IMR-90 (cell line): ENCODE measurements at regions not wholly inside any gene's neighbourhood (a gene's known extent, or its start where the extent isn't known, plus 50 kb on each side); places are given as distances from the start of the nearest gene placed in this dataset.

ENCODE experiments used
- ATAC-seq: fragments of 200-7000 bp; cut with Tn5 transposase; 2 replicates; pipeline ENCODE4 v1.9.1; 2020; ENCODE audit warnings: low read depth, mild to moderate bottlenecking, moderate library complexity
- BruUV-seq: library from RNA; stranded (reverse); fragments of 400-500 nt; replicated peaks from 2 replicates; lab custom pipeline; 2021; lab: Mats Ljungman, UMichigan
- CTCF ChIA-PET: fragments of 300-600 bp; formaldehyde crosslinking; extraction: SDS; loops from one replicate; lab custom pipeline; 2021; ENCODE audit warnings: antibody characterized with exemption; lab: Yijun Ruan, JAX
- POLR2A ChIA-PET: fragments of 300-600 bp; sonication (Branson Sonifier 250); formaldehyde crosslinking; loops from one replicate; lab custom pipeline; 2022; ENCODE audit warnings: antibody characterized with exemption; ENCODE audit not compliant: unreplicated experiment; lab: Charles Lee
- DNase-seq: peaks from one replicate; pipeline ENCODE4 v3.0.0; 2013
- H2AFZ ChIP-seq: replicated peaks from 2 replicates; pipeline ENCODE3; 2013; ENCODE audit warnings: low read length, mild to moderate bottlenecking; ENCODE audit not compliant: poor library complexity
- H2AK5ac ChIP-seq: 2 replicates; pipeline ENCODE4 v1.6.1; 2013; ENCODE audit warnings: low read depth, low read length, inconsistent platforms
- H2AK9ac ChIP-seq: replicated peaks from 2 replicates; pipeline ENCODE3; 2013; ENCODE audit warnings: mild to moderate bottlenecking, low read depth, low read length, moderate library complexity; ENCODE audit not compliant: poor library complexity
- H2BK120ac ChIP-seq: 2 replicates; pipeline ENCODE4 v1.6.1; 2013; ENCODE audit warnings: low read depth, low read length, inconsistent platforms
- H2BK15ac ChIP-seq: 3 replicates; pipeline ENCODE4 v1.6.1; 2013; ENCODE audit warnings: low read depth, low read length, inconsistent platforms
- H2BK20ac ChIP-seq: 2 replicates; pipeline ENCODE4 v1.6.1; 2013; ENCODE audit warnings: low read depth, mild to moderate bottlenecking, inconsistent platforms, low read length, moderate library complexity
- H2BK5ac ChIP-seq: 2 replicates; pipeline ENCODE4 v1.6.1; 2013; ENCODE audit warnings: mild to moderate bottlenecking, low read depth, low read length, inconsistent platforms; ENCODE audit not compliant: poor library complexity, severe bottlenecking
- H3K14ac ChIP-seq: replicated peaks from 2 replicates; pipeline ENCODE4 v1.6.1; 2013; ENCODE audit warnings: low read depth, low read length, inconsistent platforms
- H3K18ac ChIP-seq: 2 replicates; pipeline ENCODE4 v1.6.1; 2013; ENCODE audit warnings: low read depth, low read length, control low read depth
- H3K23ac ChIP-seq: 2 replicates; pipeline ENCODE4 v1.6.1; 2013; ENCODE audit warnings: low read depth, low read length, inconsistent platforms
- H3K27ac ChIP-seq: 2 replicates; pipeline ENCODE4 v1.5.1; 2013; ENCODE audit warnings: mild to moderate bottlenecking, control low read depth, low read length; ENCODE audit not compliant: insufficient read depth
- H3K27me3 ChIP-seq: 2 replicates; pipeline ENCODE4 v1.6.1; 2013; ENCODE audit warnings: low read length; ENCODE audit not compliant: control insufficient read depth, insufficient read depth
- H3K36me3 ChIP-seq: 2 replicates; pipeline ENCODE4 v1.6.1; 2013; ENCODE audit warnings: low read length, mixed read lengths; ENCODE audit not compliant: control insufficient read depth, insufficient read depth
- H3K4ac ChIP-seq: 2 replicates; pipeline ENCODE4 v1.6.1; 2013; ENCODE audit warnings: low read depth, low read length, inconsistent platforms
- H3K4me1 ChIP-seq: 2 replicates; pipeline ENCODE4 v1.6.1; 2013; ENCODE audit warnings: low read length, mixed read lengths; ENCODE audit not compliant: control insufficient read depth, insufficient read depth
- H3K4me2 ChIP-seq: 2 replicates; pipeline ENCODE4 v1.6.1; 2013; ENCODE audit warnings: low read depth, mild to moderate bottlenecking, control low read depth, low read length, moderate library complexity
- H3K4me3 ChIP-seq: 2 replicates; pipeline ENCODE4 v1.5.1; 2013; ENCODE audit warnings: low read depth, mild to moderate bottlenecking, control low read depth, low read length, moderate library complexity; ENCODE audit not compliant: insufficient read depth
- H3K56ac ChIP-seq: 2 replicates; pipeline ENCODE4 v1.6.1; 2013; ENCODE audit warnings: low read length, inconsistent platforms; ENCODE audit not compliant: insufficient read depth; ENCODE audit errors: extremely low read depth
- H3K79me1 ChIP-seq, 2 experiments: 2 replicates each; pipeline ENCODE4 v1.6.1; 2013; ENCODE audit warnings: low read length in 2 of 2, inconsistent platforms in 1 of 2, low read depth in 1 of 2
- H3K9ac ChIP-seq: 2 replicates; pipeline ENCODE4 v1.6.1; 2013; ENCODE audit warnings: low read depth, low read length, control low read depth
- H3K9me1 ChIP-seq: 2 replicates; pipeline ENCODE4 v1.6.1; 2013; ENCODE audit warnings: low read length, inconsistent platforms; ENCODE audit not compliant: insufficient read depth
- H3K9me3 ChIP-seq: 2 replicates; pipeline ENCODE4 v1.6.1; 2013; ENCODE audit warnings: low read length; ENCODE audit not compliant: control insufficient read depth, insufficient read depth
- H4K20me1 ChIP-seq: 2 replicates; pipeline ENCODE4 v1.6.1; 2013; ENCODE audit warnings: low read length, inconsistent platforms; ENCODE audit not compliant: insufficient read depth
- H4K5ac ChIP-seq: 2 replicates; pipeline ENCODE4 v1.6.1; 2013; ENCODE audit warnings: mild to moderate bottlenecking, low read depth, low read length, control low read depth
- H4K8ac ChIP-seq, 2 experiments: 2 replicates each; pipeline ENCODE4 v1.6.1; 2013; ENCODE audit warnings: low read depth in 2 of 2, low read length in 2 of 2, control low read depth in 1 of 2, inconsistent platforms in 1 of 2
- H4K91ac ChIP-seq: 2 replicates; pipeline ENCODE4 v1.6.1; 2013; ENCODE audit warnings: low read depth, low read length, inconsistent platforms; ENCODE audit not compliant: insufficient read depth
- MAFK ChIP-seq: IDR thresholded peaks from 2 replicates; pipeline ENCODE4 v1.6.1; 2012; ENCODE audit warnings: low read depth, low read length, improper control_type of control experiment
- NFE2L2 ChIP-seq: fragments of 150-350 bp; IDR thresholded peaks from 2 replicates; pipeline ENCODE4 v1.6.1; 2016; ENCODE audit warnings: low read depth, mild to moderate bottlenecking, low read length
- SMC3 ChIP-seq: fragments of 150-350 bp; IDR thresholded peaks from 2 replicates; pipeline ENCODE4 v1.6.1; 2016; ENCODE audit warnings: low read depth, mild to moderate bottlenecking, antibody characterized with exemption, low read length, moderate library complexity
- WGBS, 2 experiments: methylation state at CpG; one replicate each; pipeline versions ENCODE4 v1.1.5 to v1.1.7; 2013; ENCODE audit warnings: missing lambda C conversion rate in 2 of 2; ENCODE audit not compliant: insufficient read length in 1 of 2; ENCODE audit errors: extremely low coverage in 2 of 2; 5-methylcytosine and 5-hydroxymethylcytosine counted together
- dilution Hi-C: fragments of 300-500 bp; cut with HindIII; formaldehyde crosslinking; loops from one replicate; pipeline ENCODE4 v1.14.3; 2018; ENCODE audit warnings: low sequenced_read_pairs; ENCODE audit not compliant: unreplicated experiment
- in situ Hi-C: fragments of 300-500 bp; cut with MboI; formaldehyde crosslinking; loops from 3 replicates; pipeline ENCODE4 v1.14.3; 2019; ENCODE audit warnings: low sequenced_read_pairs, inconsistent platforms, mixed read lengths
- intact Hi-C: fragments of 100-400 bp; cut with micrococcal nuclease; formaldehyde crosslinking; loops from 2 replicates; pipeline ENCODE4 v1.10.0; 2022

DNA sequence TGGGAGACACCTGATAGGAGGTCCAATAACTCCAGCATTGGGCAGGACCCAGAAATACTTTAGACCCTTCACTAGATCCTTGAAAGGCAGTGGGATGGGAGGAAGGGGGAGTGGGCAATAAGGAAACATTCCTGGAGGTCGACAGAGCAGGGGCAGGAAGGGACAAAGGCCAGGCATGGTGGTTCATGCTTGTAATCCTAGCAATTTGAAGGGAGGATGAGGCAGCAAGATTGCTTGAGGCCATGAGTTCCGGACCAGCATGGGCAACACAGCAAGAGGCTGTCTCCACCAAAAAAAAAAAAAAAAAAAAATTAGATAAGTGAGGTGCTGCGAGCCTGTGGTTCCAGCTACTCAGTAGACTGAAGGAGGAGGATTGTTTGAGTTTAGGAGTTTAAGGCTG is 134.9 kb downstream of the JCAD start:
- no peak overlapping the region for H2BK5ac ChIP-seq
- H3K9me3 ChIP-seq: peaks cover 2% of the 10 kb centered on the region; the same call in 1 of the 2 replicates
- H3K4ac ChIP-seq: no peak overlapping the region
- in situ Hi-C loops: no loop called here
- H2BK20ac ChIP-seq: no peak overlapping the region
- ATAC-seq (no peak), DNase-seq (no peak)
- no peak overlapping the region for H3K18ac ChIP-seq
- no peak overlapping the region for H3K14ac ChIP-seq
- no peak overlapping the region for H2AFZ ChIP-seq
- 0 out of 2 replicates have a peak overlapping the region, but pooled peaks have one; percentile 6 for H2AK5ac ChIP-seq
- H4K20me1 ChIP-seq: no peaks in the 10 kb centered on the region
- no peaks in the 10 kb centered on the region for H3K36me3 ChIP-seq
- no peak overlapping the region for H3K9ac ChIP-seq
- peaks cover 33% of the 10 kb centered on the region for H3K27me3 ChIP-seq
- no peak overlapping the region for H2BK120ac ChIP-seq
- no peak overlapping the region; the same call in 2 of the 3 replicates for H2BK15ac ChIP-seq
- intact Hi-C loops: no loop called here
- ChIA-PET CTCF (no interaction called here), POLR2A (no interaction called here)
- peaks cover 6% of the 10 kb centered on the region; the same call in 1 of the 2 replicates for H3K4me1 ChIP-seq
- H2AK9ac ChIP-seq: no peak overlapping the region
- no peaks in the 10 kb centered on the region for H3K79me1 ChIP-seq
- no TSS peak for BruUV-seq
- no peak overlapping the region for H4K91ac ChIP-seq
- H3K27ac ChIP-seq: no peak overlapping the region
- WGBS, 2 experiments: no CpG with 5 or more reads among the region's 3 CpGs
- no peak overlapping the region for H4K8ac ChIP-seq
- no peak overlapping the region for H3K4me3 ChIP-seq
- dilution Hi-C loops: no loop called here
- H4K5ac ChIP-seq: no peak overlapping the region
- H3K9me1 ChIP-seq: no peaks in the 10 kb centered on the region
- H3K56ac ChIP-seq: no peak overlapping the region
- H3K4me2 ChIP-seq: no peak overlapping the region
- H3K23ac ChIP-seq: no peak overlapping the region
- TF ChIP-seq MAFK (no peak), NFE2L2 (no peak), SMC3 (no peak)
